Neural progenitor cell (in vitro differentiated cells): ENCODE measurements at regions not wholly inside any gene's neighbourhood (a gene's known extent, or its start where the extent isn't known, plus 50 kb on each side); places are given as distances from the start of the nearest gene placed in this dataset.

Experiments used
- DNase-seq: peaks from one replicate; pipeline ENCODE4 v3.0.0-alpha.2; 2016; ENCODE audit warnings: low spot score
- H2AFZ ChIP-seq: fragments of 200-600 bp; sonication (generic); replicated peaks from 2 replicates; pipeline ENCODE4 v1.6.1; 2016; ENCODE audit warnings: antibody characterized with exemption
- H3F3A ChIP-seq: fragments of 200-600 bp; sonication (generic); 2 replicates; pipeline ENCODE4 v1.6.1; 2016; ENCODE audit warnings: antibody characterized with exemption, low read depth
- H3K27ac ChIP-seq: fragments of 200-600 bp; sonication (generic); 2 replicates; pipeline ENCODE4 v1.5.1; 2016; ENCODE audit warnings: mild to moderate bottlenecking
- H3K27me3 ChIP-seq: fragments of 200-600 bp; sonication (generic); 2 replicates; pipeline ENCODE4 v1.6.1; 2016; ENCODE audit warnings: mild to moderate bottlenecking, moderate library complexity
- H3K36me3 ChIP-seq: fragments of 200-600 bp; sonication (generic); 2 replicates; pipeline ENCODE4 v1.5.1; 2016
- H3K4me1 ChIP-seq: fragments of 200-600 bp; sonication (generic); 2 replicates; pipeline ENCODE4 v1.6.1; 2016; ENCODE audit warnings: mixed run types
- H3K4me2 ChIP-seq: fragments of 200-600 bp; sonication (generic); 2 replicates; pipeline ENCODE4 v1.6.1; 2016
- H3K4me3 ChIP-seq: fragments of 200-600 bp; sonication (generic); 2 replicates; pipeline ENCODE4 v1.5.1; 2016
- H3K79me2 ChIP-seq: fragments of 200-600 bp; sonication (generic); 2 replicates; pipeline ENCODE4 v1.6.1; 2016; ENCODE audit warnings: low read depth
- H3K9ac ChIP-seq: fragments of 200-600 bp; sonication (generic); 2 replicates; pipeline ENCODE4 v1.6.1; 2016
- H3K9me3 ChIP-seq: fragments of 200-600 bp; sonication (generic); 2 replicates; pipeline ENCODE4 v1.5.1; 2016; ENCODE audit warnings: low read depth
- H4K20me1 ChIP-seq: fragments of 200-600 bp; sonication (generic); 2 replicates; pipeline ENCODE4 v1.6.1; 2016; ENCODE audit warnings: low read depth
- H3K27ac Mint-ChIP-seq: 3 replicates; pipeline ENCODE4 v1.8.0; 2021; ENCODE audit warnings: mixed read lengths
- H3K27me3 Mint-ChIP-seq: 2 replicates; pipeline ENCODE4 v1.8.0; 2022; ENCODE audit warnings: low read depth, mild to moderate bottlenecking, inconsistent platforms, moderate library complexity, mixed read lengths; ENCODE audit not compliant: insufficient read depth
- H3K36me3 Mint-ChIP-seq: 3 replicates; pipeline ENCODE4 v1.8.0; 2021; ENCODE audit warnings: mixed read lengths
- H3K4me1 Mint-ChIP-seq: 3 replicates; pipeline ENCODE4 v1.8.0; 2021; ENCODE audit warnings: mixed read lengths
- H3K4me3 Mint-ChIP-seq: 3 replicates; pipeline ENCODE4 v1.8.0; 2021; ENCODE audit warnings: mild to moderate bottlenecking, moderate library complexity, mixed read lengths
- H3K9me3 Mint-ChIP-seq: 3 replicates; pipeline ENCODE4 v1.8.0; 2020; ENCODE audit warnings: mixed read lengths
- CTCF ChIP-seq: fragments of 200-600 bp; sonication (generic); IDR thresholded peaks from 2 replicates; pipeline ENCODE4 v1.5.1; 2017; ENCODE audit warnings: antibody characterized with exemption, mild to moderate bottlenecking
- EZH2 ChIP-seq: fragments of 200-600 bp; sonication (generic); IDR thresholded peaks from 2 replicates; pipeline ENCODE4 v1.6.1; 2017; ENCODE audit warnings: antibody characterized with exemption, mild to moderate bottlenecking, moderate library complexity
- EZH2phosphoT487 ChIP-seq: fragments of 200-600 bp; sonication (generic); IDR thresholded peaks from 2 replicates; pipeline ENCODE4 v1.6.1; 2017; ENCODE audit warnings: antibody characterized with exemption

- TF ChIP-seq EZH2: no peak
- Histone ChIP-seq H3K79me2 (no peaks in the 10 kb centered on the region), H3K9me3 (no peaks in the 10 kb centered on the region), H2AFZ (no peak overlapping the region), H4K20me1 (no peaks in the 10 kb centered on the region), H3K36me3 (no peaks in the 10 kb centered on the region), H3K27ac (no peak overlapping the region), H3F3A (no peaks in the 10 kb centered on the region), H3K9ac (no peak overlapping the region), H3K4me2 (no peak overlapping the region), H3K4me3 (no peak overlapping the region), H3K27me3 (no peaks in the 10 kb centered on the region), H3K4me1 (no peaks in the 10 kb centered on the region)
- no peak overlapping the region for H3K4me3 Mint-ChIP-seq
- no peak overlapping the region for H3K27ac Mint-ChIP-seq
- no peaks in the 10 kb centered on the region for H3K4me1 Mint-ChIP-seq
- no peaks in the 10 kb centered on the region for H3K9me3 Mint-ChIP-seq
- H3K27me3 Mint-ChIP-seq: peaks cover 3% of the 10 kb centered on the region
- no peak for DNase-seq
- H3K36me3 Mint-ChIP-seq: no peaks in the 10 kb centered on the region
Observed at GRCh38 chr3:6444888-6445658, 415.8 kb upstream of the GRM7 start.

GRCh38 chr3:6447166-6447801 lies 413.6 kb upstream of the GRM7 start:
- no peak overlapping the region for H3K27ac Mint-ChIP-seq
- no peak for DNase-seq
- H3K4me3 Mint-ChIP-seq: no peak overlapping the region

GRCh38 chr3:6448011-6448410 lies 412.9 kb upstream of the GRM7 start:
- Mint-ChIP-seq H3K4me3 (no peak overlapping the region), H3K9me3 (no peaks in the 10 kb centered on the region), H3K27ac (no peak overlapping the region), H3K36me3 (no peaks in the 10 kb centered on the region), H3K4me1 (no peaks in the 10 kb centered on the region), H3K27me3 (peaks cover 3% of the 10 kb centered on the region)
- no peaks in the 10 kb centered on the region for H3K9me3 ChIP-seq
- H3K36me3 ChIP-seq: no peaks in the 10 kb centered on the region
- H3K4me2 ChIP-seq: no peak overlapping the region
- H3K4me1 ChIP-seq: no peaks in the 10 kb centered on the region
- TF ChIP-seq CTCF: no peak
- TF ChIP-seq EZH2phosphoT487: no peak
- TF ChIP-seq EZH2: no peak
- no peak overlapping the region for H2AFZ ChIP-seq
- H3K4me3 ChIP-seq: no peak overlapping the region
- no peaks in the 10 kb centered on the region for H3K27me3 ChIP-seq
- H3F3A ChIP-seq: no peaks in the 10 kb centered on the region
- no peak for DNase-seq
- H3K9ac ChIP-seq: no peak overlapping the region
- H3K79me2 ChIP-seq: no peaks in the 10 kb centered on the region
- no peak overlapping the region for H3K27ac ChIP-seq
- no peaks in the 10 kb centered on the region for H4K20me1 ChIP-seq

More at GRCh38 chr3:6447166-6447801, 413.6 kb upstream of the GRM7 start:
- H2AFZ ChIP-seq: no peak overlapping the region
- TF ChIP-seq CTCF (no peak), EZH2 (no peak), EZH2phosphoT487 (no peak)
- H3F3A ChIP-seq: no peaks in the 10 kb centered on the region
- H3K9me3 ChIP-seq: no peaks in the 10 kb centered on the region
- no peak overlapping the region for H3K4me3 ChIP-seq
- H3K9me3 Mint-ChIP-seq: no peaks in the 10 kb centered on the region
- no peaks in the 10 kb centered on the region for H3K27me3 ChIP-seq
- no peaks in the 10 kb centered on the region for H4K20me1 ChIP-seq
- no peaks in the 10 kb centered on the region for H3K4me1 ChIP-seq
- H3K36me3 ChIP-seq: no peaks in the 10 kb centered on the region
- H3K9ac ChIP-seq: no peak overlapping the region
- H3K79me2 ChIP-seq: no peaks in the 10 kb centered on the region
- no peaks in the 10 kb centered on the region for H3K4me1 Mint-ChIP-seq
- no peak overlapping the region for H3K27ac ChIP-seq
- no peaks in the 10 kb centered on the region for H3K36me3 Mint-ChIP-seq
- peaks cover 3% of the 10 kb centered on the region for H3K27me3 Mint-ChIP-seq
- H3K4me2 ChIP-seq: no peak overlapping the region

GRCh38 chr3:6449099-6449498 lies 411.8 kb upstream of the GRM7 start:
- no peaks in the 10 kb centered on the region for H3K9me3 Mint-ChIP-seq
- Histone ChIP-seq H3K4me2 (no peak overlapping the region), H3K4me3 (no peak overlapping the region), H3K27me3 (no peaks in the 10 kb centered on the region), H2AFZ (no peak overlapping the region), H3K27ac (no peak overlapping the region), H3K36me3 (no peaks in the 10 kb centered on the region), H4K20me1 (no peaks in the 10 kb centered on the region), H3K4me1 (no peaks in the 10 kb centered on the region), H3K9ac (no peak overlapping the region), H3K9me3 (no peaks in the 10 kb centered on the region), H3F3A (no peaks in the 10 kb centered on the region), H3K79me2 (no peaks in the 10 kb centered on the region)
- no peak for DNase-seq
- no peaks in the 10 kb centered on the region for H3K4me1 Mint-ChIP-seq
- TF ChIP-seq CTCF (no peak), EZH2 (no peak), EZH2phosphoT487 (no peak)
- no peak overlapping the region for H3K4me3 Mint-ChIP-seq
- H3K36me3 Mint-ChIP-seq: no peaks in the 10 kb centered on the region
- H3K27ac Mint-ChIP-seq: no peak overlapping the region
- peaks cover 3% of the 10 kb centered on the region for H3K27me3 Mint-ChIP-seq
